ENCODE measurements at regions not wholly inside any gene's neighbourhood (a gene's known extent, or its start where the extent isn't known, plus 50 kb on each side); places are given as distances from the start of the nearest gene placed in this dataset.
"Not testable (repeated sequence)": the region's sequence is repeated elsewhere in the genome, so short reads cannot be mapped to it uniquely, and the experiment has no call there.

DNA sequence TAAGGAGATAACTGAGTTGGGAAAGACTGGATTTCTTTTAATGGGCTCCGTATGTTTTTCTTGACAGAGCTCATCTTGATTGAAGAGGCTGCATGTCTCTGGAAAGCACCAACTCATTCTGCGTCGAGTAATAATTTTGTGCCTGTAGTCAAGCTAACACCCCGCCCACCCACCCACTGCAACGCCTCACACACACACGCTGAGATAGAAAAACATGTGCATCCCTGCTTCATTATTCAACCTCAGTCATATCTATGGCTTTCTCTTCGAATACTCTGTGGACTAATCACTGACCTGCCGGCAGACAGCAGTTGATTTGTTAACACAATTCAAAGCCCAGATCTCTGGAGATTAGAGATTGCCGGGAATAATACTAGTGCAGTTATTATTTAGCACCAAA is 220.2 kb upstream of the TOM1L1 start:
- no peak for DNase-seq
- no peaks in the 10 kb centered on the region for H3K4me1 Mint-ChIP-seq
- POLR2A ChIA-PET = no interaction called here
- H3K27ac Mint-ChIP-seq = no peak overlapping the region
- no peaks in the 10 kb centered on the region for H3K27me3 Mint-ChIP-seq
- CTCF ChIA-PET = no interaction called here
- no peaks in the 10 kb centered on the region for H3K36me3 Mint-ChIP-seq (ENCODE audit: low read depth)
- peaks cover 3% of the 10 kb centered on the region for H3K9me3 Mint-ChIP-seq
- no peak overlapping the region for H3K4me3 Mint-ChIP-seq

GRCh38 chr17:54694287-54694887 is 206.3 kb upstream of the TOM1L1 start:
- no peak for DNase-seq
- Mint-ChIP-seq H3K4me3 (no peak overlapping the region), H3K36me3 (ENCODE audit: low read depth) (no peaks in the 10 kb centered on the region), H3K27me3 (no peaks in the 10 kb centered on the region), H3K27ac (no peak overlapping the region), H3K9me3 (no peaks in the 10 kb centered on the region), H3K4me1 (no peaks in the 10 kb centered on the region)
- CTCF ChIA-PET = no interaction called here
- POLR2A ChIA-PET = no interaction called here

- H3K9me3 Mint-ChIP-seq; DNase-seq; H3K36me3 Mint-ChIP-seq (ENCODE audit: low read depth); H3K4me1 Mint-ChIP-seq; CTCF ChIA-PET; H3K27me3 Mint-ChIP-seq; POLR2A ChIA-PET; H3K4me3 Mint-ChIP-seq; H3K27ac Mint-ChIP-seq: not testable (repeated sequence)
Measured at GRCh38 chr17:54712798-54713197, 187.9 kb upstream of the TOM1L1 start.

- no peaks in the 10 kb centered on the region for H3K27me3 Mint-ChIP-seq
- CTCF ChIA-PET = no interaction called here
- H3K36me3 Mint-ChIP-seq (ENCODE audit: low read depth) = no peaks in the 10 kb centered on the region
- DNase-seq = no peak
- H3K4me1 Mint-ChIP-seq = no peaks in the 10 kb centered on the region
- POLR2A ChIA-PET = no interaction called here
- H3K27ac Mint-ChIP-seq = no peak overlapping the region
- peaks cover 3% of the 10 kb centered on the region for H3K9me3 Mint-ChIP-seq
- no peak overlapping the region for H3K4me3 Mint-ChIP-seq
Measured at GRCh38 chr17:54718286-54718685, 182.4 kb upstream of the TOM1L1 start.

DNA sequence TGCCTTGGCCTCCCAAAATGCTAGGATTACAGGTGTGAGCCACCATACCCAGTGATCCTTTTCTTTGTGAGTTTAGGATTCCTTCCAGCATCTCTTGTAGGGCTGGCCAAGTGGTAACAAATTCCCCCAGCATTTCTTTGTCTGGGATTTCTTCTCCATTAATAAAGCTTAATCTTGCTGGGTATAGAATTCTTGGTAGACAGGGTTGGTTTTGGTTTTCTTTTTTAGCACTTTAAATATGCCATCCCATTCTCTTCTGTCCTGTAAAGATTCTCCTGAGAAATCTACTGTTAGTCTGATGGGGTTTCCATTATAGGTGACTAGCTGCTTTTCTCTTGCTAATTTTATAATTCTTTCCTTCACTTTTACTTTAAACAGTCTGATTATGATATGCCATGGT is 173.0 kb upstream of the TOM1L1 start:
- CTCF ChIA-PET = no interaction called here
- Mint-ChIP-seq H3K4me3 (no peak overlapping the region), H3K27ac (no peak overlapping the region), H3K9me3 (peaks cover 20% of the 10 kb centered on the region), H3K4me1 (no peaks in the 10 kb centered on the region), H3K36me3 (ENCODE audit: low read depth) (no peaks in the 10 kb centered on the region), H3K27me3 (no peaks in the 10 kb centered on the region)
- POLR2A ChIA-PET = no interaction called here
- DNase-seq = no peak

GRCh38 chr17:54736573-54736972 is 164.1 kb upstream of the TOM1L1 start:
- POLR2A ChIA-PET = no interaction called here
- CTCF ChIA-PET = no interaction called here
- H3K27me3 Mint-ChIP-seq = no peaks in the 10 kb centered on the region
- peaks cover 3% of the 10 kb centered on the region for H3K9me3 Mint-ChIP-seq
- H3K36me3 Mint-ChIP-seq (ENCODE audit: low read depth) = no peaks in the 10 kb centered on the region
- H3K27ac Mint-ChIP-seq = no peak overlapping the region
- H3K4me1 Mint-ChIP-seq = no peaks in the 10 kb centered on the region
- DNase-seq = no peak
- no peak overlapping the region for H3K4me3 Mint-ChIP-seq

DNA sequence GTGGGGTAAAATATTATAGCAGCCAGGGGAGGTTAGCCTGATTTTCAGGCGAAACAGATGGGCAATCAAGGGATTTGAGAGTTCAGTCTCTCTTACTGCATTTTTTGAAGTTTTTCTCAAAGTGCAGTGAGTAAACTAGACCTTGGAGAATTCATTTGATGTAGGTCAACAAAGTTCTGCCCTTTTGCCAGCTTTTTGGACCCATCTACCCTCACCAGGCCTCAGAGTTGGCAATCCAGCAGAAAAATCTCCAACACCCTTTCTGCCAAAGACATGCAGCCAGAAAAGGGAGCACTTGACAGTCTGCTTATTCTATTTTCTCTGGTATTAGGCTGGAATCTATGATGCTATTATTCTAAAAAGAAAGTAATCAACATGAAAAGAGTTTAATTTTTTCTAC is 162.2 kb upstream of the TOM1L1 start:
- Mint-ChIP-seq H3K27me3 (no peaks in the 10 kb centered on the region), H3K4me3 (no peak overlapping the region), H3K36me3 (ENCODE audit: low read depth) (no peaks in the 10 kb centered on the region), H3K27ac (no peak overlapping the region), H3K4me1 (no peaks in the 10 kb centered on the region), H3K9me3 (peaks cover 2% of the 10 kb centered on the region)
- ChIA-PET CTCF (no interaction called here), POLR2A (no interaction called here)
- no peak for DNase-seq

GRCh38 chr17:54744750-54745149 is 155.9 kb upstream of the TOM1L1 start:
- DNase-seq = no peak
- H3K4me3 Mint-ChIP-seq = no peak overlapping the region
- ChIA-PET CTCF (no interaction called here), POLR2A (no interaction called here)
- H3K36me3 Mint-ChIP-seq (ENCODE audit: low read depth) = no peaks in the 10 kb centered on the region
- H3K4me1 Mint-ChIP-seq = no peaks in the 10 kb centered on the region
- no peaks in the 10 kb centered on the region for H3K27me3 Mint-ChIP-seq
- H3K9me3 Mint-ChIP-seq = peaks cover 4% of the 10 kb centered on the region
- H3K27ac Mint-ChIP-seq = no peak overlapping the region

GRCh38 chr17:54745239-54745638 is 155.4 kb upstream of the TOM1L1 start:
- H3K9me3 Mint-ChIP-seq = peaks cover 4% of the 10 kb centered on the region
- CTCF ChIA-PET = no interaction called here
- H3K27ac Mint-ChIP-seq = no peak overlapping the region

DNA sequence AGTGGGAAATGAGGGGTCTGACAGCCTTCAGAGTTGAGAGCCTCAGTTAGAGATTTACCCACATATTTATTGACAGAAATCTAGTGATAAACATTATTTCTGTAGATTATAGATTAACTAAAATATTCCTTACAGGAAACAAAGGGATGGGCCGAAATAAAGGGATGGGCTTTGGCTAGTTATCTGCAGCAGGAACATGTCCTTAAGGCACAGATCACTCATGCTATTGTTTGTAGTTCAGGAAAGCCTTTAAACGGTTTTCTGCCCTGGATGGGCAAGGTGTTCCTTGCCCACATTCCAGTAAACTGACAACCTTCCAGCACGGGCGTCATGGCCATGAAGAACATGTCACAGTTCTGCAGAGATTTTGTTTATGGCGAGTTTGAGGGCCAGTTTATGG is 154.8 kb upstream of the TOM1L1 start:
- Mint-ChIP-seq H3K27me3 (no peaks in the 10 kb centered on the region), H3K27ac (no peak overlapping the region), H3K4me1 (no peaks in the 10 kb centered on the region), H3K4me3 (no peak overlapping the region), H3K36me3 (ENCODE audit: low read depth) (no peaks in the 10 kb centered on the region), H3K9me3 (peaks cover 4% of the 10 kb centered on the region)
- ChIA-PET POLR2A (no interaction called here), CTCF (no interaction called here)
- DNase-seq = no peak

More at GRCh38 chr17:54745239-54745638, 155.4 kb upstream of the TOM1L1 start:
- no peak for DNase-seq
- POLR2A ChIA-PET = no interaction called here
- H3K4me3 Mint-ChIP-seq = no peak overlapping the region
- H3K36me3 Mint-ChIP-seq (ENCODE audit: low read depth) = no peaks in the 10 kb centered on the region
- H3K4me1 Mint-ChIP-seq = no peaks in the 10 kb centered on the region
- no peaks in the 10 kb centered on the region for H3K27me3 Mint-ChIP-seq

- Mint-ChIP-seq H3K36me3 (ENCODE audit: low read depth) (no peaks in the 10 kb centered on the region), H3K9me3 (peaks cover 2% of the 10 kb centered on the region), H3K4me3 (no peak overlapping the region), H3K27ac (no peak overlapping the region), H3K27me3 (no peaks in the 10 kb centered on the region), H3K4me1 (no peaks in the 10 kb centered on the region)
- ChIA-PET POLR2A (no interaction called here), CTCF (no interaction called here)
- no peak for DNase-seq
Measured at GRCh38 chr17:54749157-54749556, 151.5 kb upstream of the TOM1L1 start.

GRCh38 chr17:54754560-54754959 is 146.1 kb upstream of the TOM1L1 start:
- H3K36me3 Mint-ChIP-seq (ENCODE audit: low read depth) = no peaks in the 10 kb centered on the region
- POLR2A ChIA-PET = no interaction called here
- no peaks in the 10 kb centered on the region for H3K9me3 Mint-ChIP-seq
- H3K4me3 Mint-ChIP-seq = no peak overlapping the region
- CTCF ChIA-PET = no interaction called here
- no peaks in the 10 kb centered on the region for H3K27me3 Mint-ChIP-seq
- H3K4me1 Mint-ChIP-seq = no peaks in the 10 kb centered on the region
- DNase-seq = no peak
- no peak overlapping the region for H3K27ac Mint-ChIP-seq

DNA sequence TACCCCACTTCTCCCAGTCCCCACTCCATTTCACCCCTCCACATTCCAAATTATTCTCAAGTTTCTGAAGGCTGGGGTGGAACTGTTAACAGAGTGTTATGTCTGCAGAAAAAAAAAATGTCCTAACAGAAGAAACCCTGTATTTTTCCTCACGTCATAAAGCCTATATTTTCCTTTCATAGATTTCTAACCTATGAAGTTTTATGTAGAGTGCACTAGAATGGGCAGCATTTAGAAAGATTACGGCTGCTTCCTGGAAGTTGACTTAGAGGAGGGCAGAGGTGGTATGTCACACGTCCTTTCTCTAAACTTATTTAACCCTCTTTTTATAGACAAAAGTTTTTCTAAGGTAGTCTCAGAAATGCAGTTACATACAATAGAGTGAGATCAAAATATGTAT is 139.8 kb upstream of the TOM1L1 start:
- no peaks in the 10 kb centered on the region for H3K36me3 Mint-ChIP-seq (ENCODE audit: low read depth)
- H3K27me3 Mint-ChIP-seq = no peaks in the 10 kb centered on the region
- H3K4me3 Mint-ChIP-seq = no peak overlapping the region
- DNase-seq = no peak
- POLR2A ChIA-PET = no interaction called here
- CTCF ChIA-PET = no interaction called here
- no peaks in the 10 kb centered on the region for H3K4me1 Mint-ChIP-seq
- no peak overlapping the region for H3K27ac Mint-ChIP-seq
- peaks cover 2% of the 10 kb centered on the region for H3K9me3 Mint-ChIP-seq

DNA sequence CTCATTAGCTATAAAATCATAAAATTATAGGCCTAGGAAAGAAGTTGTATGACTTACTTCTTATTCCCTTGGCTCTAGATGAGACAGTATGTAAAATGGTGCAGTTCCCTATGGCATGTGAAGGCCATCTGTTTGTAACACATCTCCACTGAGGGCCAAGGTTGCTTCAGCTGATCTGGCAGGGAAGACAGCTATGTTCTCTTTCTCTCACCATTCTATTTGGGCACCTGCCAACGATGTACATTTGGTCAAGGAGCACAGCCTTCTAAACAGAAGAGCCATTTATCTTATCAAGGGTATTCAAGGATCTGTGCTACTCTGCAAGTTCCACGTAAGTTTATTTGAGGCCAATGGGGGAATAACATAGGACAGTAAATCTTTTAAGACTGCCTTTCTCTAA is 129.8 kb upstream of the TOM1L1 start:
- Mint-ChIP-seq H3K27ac (no peak overlapping the region), H3K27me3 (no peaks in the 10 kb centered on the region), H3K9me3 (no peaks in the 10 kb centered on the region), H3K4me1 (no peaks in the 10 kb centered on the region), H3K4me3 (no peak overlapping the region), H3K36me3 (ENCODE audit: low read depth) (no peaks in the 10 kb centered on the region)
- CTCF ChIA-PET = no interaction called here
- POLR2A ChIA-PET = no interaction called here
- no peak for DNase-seq

GRCh38 chr17:54771409-54771915 is 129.2 kb upstream of the TOM1L1 start:
- Mint-ChIP-seq H3K9me3 (no peaks in the 10 kb centered on the region), H3K4me3 (no peak overlapping the region), H3K4me1 (no peaks in the 10 kb centered on the region), H3K36me3 (ENCODE audit: low read depth) (no peaks in the 10 kb centered on the region), H3K27me3 (no peaks in the 10 kb centered on the region), H3K27ac (no peak overlapping the region)
- no peak for DNase-seq
- ChIA-PET CTCF (no interaction called here), POLR2A (no interaction called here)

All from activated CD4-positive, alpha-beta memory T cell treated with anti-CD3 and anti-CD28 coated beads, Interleukin-2, amount 10 ng/mL, durations not matched to agents 7 days and 5 days (primary cell).